Esophagus muscularis mucosa (tissue), 4 donors: ENCODE measurements at regions not wholly inside any gene's neighbourhood (a gene's known extent, or its start where the extent isn't known, plus 50 kb on each side); places are given as distances from the start of the nearest gene placed in this dataset.

Source experiments
- CTCF ChIP-seq, 3 experiments: fragments of 200-600 bp in 2 of 3; fragments of 450-650 bp in 1 of 3; sonication (generic) in 2 of 3; IDR thresholded peaks; one replicate each; pipeline ENCODE4 v1.5.1; 2017 to 2019; ENCODE audit warnings: antibody characterized with exemption in 3 of 3, mild to moderate bottlenecking in 2 of 3, moderate library complexity in 1 of 3
- EP300 ChIP-seq: sonication (generic); formaldehyde crosslinking; IDR thresholded peaks from one replicate; pipeline ENCODE4 v1.6.1; 2017; ENCODE audit warnings: antibody characterized with exemption
- POLR2A ChIP-seq: fragments of 450-650 bp; IDR thresholded peaks from one replicate; pipeline ENCODE4 v1.6.1; 2017; ENCODE audit warnings: antibody characterized with exemption, moderate library complexity, mild to moderate bottlenecking, low read depth
- POLR2AphosphoS5 ChIP-seq, 2 donors: sonication (generic); formaldehyde crosslinking; IDR thresholded peaks; one replicate each; pipeline ENCODE4 v1.6.1; 2017; ENCODE audit warnings: antibody characterized with exemption in 2 of 2

- no peak for TF ChIP-seq EP300
- no peak for TF ChIP-seq CTCF (IDR thresholded peaks at IDR 0.05)
- no peak for TF ChIP-seq POLR2AphosphoS5 (IDR thresholded peaks at IDR 0.05)
- no peak for TF ChIP-seq POLR2A
These were observed 112.1 kb downstream of the PTPRS start for GRCh38 chr19:5228490-5228889.
